ENCODE measurements at regions not wholly inside any gene's neighbourhood (a gene's known extent, or its start where the extent isn't known, plus 50 kb on each side); places are given as distances from the start of the nearest gene placed in this dataset.
A peak's percentile ranks its signal among the peaks of the same experiment; 100 is the strongest.

GRCh38 chr14:28097585-28097984 is 669.0 kb upstream of the FOXG1 start:
- peak; percentile 98 for DNase-seq (ENCODE audit: low spot score)

DNA sequence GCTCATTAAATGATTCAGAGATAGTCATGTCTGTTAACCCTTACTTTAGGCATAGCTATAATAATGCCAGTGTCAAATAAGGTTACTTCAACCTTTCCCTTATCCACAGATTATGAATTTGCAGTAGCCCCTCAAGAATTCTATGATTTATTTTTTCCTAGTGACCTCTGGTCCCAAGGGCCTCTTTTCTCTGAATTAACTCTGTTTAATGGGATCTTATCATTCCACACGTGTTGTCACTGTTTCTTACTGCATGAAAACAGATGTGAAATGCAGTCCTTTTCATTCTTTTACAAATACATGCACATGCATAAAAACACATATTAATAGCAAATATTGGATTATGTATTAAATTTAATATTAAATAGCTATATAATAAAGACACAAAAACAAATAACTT is 667.7 kb upstream of the FOXG1 start:
- DNase-seq (ENCODE audit: low spot score): peak; percentile 93

DNA sequence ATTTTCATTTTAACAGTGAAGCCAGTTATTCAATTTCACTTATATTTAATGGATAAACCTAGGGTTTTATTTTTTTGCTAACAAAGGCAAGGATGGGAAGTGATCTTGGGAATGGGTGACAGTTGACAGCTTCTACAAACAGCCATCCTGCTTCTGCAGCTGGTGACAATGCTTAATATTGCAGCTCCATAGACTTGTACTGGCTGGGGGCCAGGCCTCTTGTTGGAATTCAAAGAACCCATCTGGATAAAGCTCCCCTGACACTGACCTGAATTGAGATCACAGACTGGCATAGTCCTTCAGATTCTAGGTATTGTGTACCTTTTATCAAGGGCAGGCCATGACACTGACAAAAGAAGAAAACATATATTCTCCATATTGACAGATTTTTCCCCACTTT is 664.6 kb upstream of the FOXG1 start:
- DNase-seq (ENCODE audit: low spot score): peak; percentile 57

DNA sequence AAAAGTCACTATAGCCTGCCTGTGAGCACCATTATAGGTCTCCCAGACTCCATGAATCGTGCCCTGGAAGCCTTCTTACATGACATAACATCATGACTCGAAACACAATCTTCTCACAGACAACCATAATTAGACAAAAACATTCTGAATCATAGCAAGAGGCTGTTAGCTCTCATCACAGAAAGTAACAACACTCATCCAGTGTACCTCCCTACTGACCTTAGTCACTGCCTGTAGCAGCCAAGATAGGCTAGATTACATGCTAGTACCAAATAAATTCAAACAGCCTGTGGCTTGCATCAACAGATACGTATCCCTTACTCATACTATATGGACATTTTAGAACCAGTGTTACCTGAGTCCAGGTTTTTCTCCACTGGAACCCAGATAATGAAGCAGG is 663.8 kb upstream of the FOXG1 start:
- DNase-seq (ENCODE audit: low spot score): peak; percentile 25

- DNase-seq (ENCODE audit: low spot score): no peak
Measured at GRCh38 chr14:28113311-28113710, 653.3 kb upstream of the FOXG1 start.

DNA sequence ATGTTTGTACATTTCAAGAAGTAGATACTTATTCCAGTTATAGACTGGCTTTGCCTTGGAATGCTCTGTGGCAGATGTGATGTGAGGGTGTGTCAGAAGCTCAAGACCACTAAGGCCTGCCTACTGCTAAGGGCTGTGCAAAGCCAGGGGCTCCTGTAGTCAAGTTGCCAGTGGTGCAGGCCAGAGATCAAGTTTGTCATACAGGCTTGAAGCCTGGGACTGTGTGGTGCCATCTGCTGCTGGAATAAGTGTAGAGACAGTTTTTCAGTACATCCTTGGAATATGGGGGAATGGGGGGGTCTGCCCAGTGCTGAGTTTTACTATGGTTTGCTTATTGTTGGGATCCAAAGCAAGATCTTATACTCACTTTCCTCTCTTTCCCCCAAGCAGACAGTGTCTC is 649.9 kb upstream of the FOXG1 start:
- no peak for DNase-seq (ENCODE audit: low spot score)

- DNase-seq (ENCODE audit: low spot score): no peak
Measured at GRCh38 chr14:28119849-28120248, 646.7 kb upstream of the FOXG1 start.

GRCh38 chr14:28120391-28120790 is 646.2 kb upstream of the FOXG1 start:
- no peak for DNase-seq (ENCODE audit: low spot score)

DNA sequence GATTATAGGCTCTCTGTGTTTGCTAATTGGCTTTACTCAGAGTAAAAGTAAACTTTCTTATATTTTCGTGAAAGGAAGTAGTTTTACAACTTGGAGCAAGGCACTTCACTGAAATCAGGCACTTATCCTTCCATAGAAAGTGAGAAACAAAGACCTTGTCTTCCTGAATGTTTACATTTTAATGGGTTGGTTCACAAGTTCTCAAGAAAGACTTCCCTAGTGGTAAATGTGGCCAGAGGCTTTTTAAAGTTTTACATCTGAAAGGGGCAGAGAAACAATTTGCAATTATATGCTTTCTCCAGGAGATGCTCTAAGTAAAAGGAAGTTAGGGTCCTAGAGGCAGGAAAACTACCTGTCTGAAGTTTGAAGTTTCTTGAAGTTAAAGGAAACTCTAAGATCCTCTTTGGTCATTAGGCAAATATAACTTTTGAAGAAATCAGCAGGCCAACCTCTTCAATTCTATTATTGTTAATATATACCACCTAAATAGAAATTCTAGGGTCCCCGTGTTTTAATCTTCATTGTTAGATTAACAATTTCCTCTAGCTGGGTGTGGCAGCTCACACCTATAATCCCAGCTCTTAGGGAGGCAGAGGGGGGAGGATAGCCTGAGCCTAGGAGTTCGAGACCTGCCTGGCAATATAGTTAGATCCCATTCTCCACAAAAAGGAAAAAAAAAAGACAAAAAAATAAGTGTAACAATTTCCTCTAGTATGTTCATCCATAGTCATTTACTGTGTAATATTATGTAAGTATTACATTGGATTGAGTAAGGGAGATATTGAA is 644.9 kb upstream of the FOXG1 start:
- DNase-seq (ENCODE audit: low spot score): no peak

GRCh38 chr14:28130610-28131284 is 635.8 kb upstream of the FOXG1 start:
- no peak for DNase-seq (ENCODE audit: low spot score)

DNA sequence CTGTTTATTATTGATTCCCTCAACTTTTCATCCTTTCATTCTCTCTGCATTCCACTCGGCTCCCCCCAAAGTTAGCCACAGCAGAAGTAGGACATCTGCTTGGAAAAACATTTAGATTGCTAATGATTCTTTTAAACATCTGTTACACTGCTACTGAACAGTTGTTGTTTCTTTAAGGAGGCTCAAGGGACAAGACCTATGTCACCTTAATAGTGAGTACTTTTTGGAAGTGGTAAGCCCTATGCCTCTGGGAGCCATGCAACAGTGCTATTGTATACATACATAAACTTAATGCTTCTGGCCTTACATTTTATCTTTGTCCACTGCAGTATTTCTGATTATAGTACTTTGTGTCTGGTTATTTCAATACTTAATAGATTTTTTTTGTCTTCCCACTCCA is 628.2 kb upstream of the FOXG1 start:
- DNase-seq (ENCODE audit: low spot score): no peak

GRCh38 chr14:28141662-28142061 is 624.9 kb upstream of the FOXG1 start:
- DNase-seq (ENCODE audit: low spot score): no peak

DNA sequence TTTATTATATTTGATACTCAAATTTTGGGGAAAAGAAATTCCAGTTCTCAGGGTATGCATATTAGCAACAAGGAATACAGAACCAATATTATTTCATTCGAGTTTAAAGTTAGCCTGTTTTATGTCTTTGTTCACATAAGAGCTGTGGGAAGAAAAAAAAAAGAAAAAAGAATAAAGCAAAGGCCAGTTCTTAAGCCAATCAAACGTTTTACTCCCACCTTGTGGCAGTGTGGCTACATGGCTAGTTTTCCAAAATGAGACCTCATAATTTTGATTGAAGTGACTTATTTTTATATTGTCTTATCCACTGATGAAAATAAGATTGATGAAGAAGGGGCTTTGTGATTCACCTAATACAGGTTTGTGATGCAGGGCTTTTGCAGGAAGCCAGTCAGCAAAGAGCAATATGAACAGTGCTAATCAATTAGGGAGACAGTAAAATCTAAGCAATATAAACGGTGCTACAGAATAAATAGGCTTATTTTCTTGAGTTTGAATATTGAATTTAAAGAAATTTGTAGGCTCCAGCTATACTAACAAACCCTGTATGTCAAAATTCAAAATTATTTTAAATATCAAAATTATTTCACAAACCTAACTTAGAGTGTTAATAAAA is 624.1 kb upstream of the FOXG1 start:
- peak; percentile 49 for DNase-seq (ENCODE audit: low spot score)

GRCh38 chr14:28143316-28143715 is 623.3 kb upstream of the FOXG1 start:
- no peak for DNase-seq (ENCODE audit: low spot score)

DNA sequence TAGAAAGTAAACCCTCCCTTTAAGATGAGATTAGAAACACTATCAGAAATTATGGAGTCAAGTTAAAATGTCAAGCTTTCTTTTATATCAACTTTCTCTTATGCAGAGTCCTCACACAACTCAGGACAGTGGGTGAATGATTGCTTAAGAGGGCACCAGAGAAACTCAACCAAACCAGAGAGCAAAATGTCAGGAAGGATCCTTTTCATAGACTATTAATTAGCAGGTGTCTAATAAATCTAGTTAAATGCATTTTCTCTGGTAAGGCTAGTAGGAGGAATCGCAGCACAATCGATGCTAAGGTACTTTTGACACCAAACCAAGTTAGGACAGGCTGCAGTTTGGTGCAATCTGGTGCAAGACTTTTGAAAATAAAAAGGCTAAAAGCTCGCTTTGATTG is 614.7 kb upstream of the FOXG1 start:
- DNase-seq (ENCODE audit: low spot score): no peak

- no peak for DNase-seq (ENCODE audit: low spot score)
Measured at GRCh38 chr14:28152453-28153044, 614.0 kb upstream of the FOXG1 start.

- no peak for DNase-seq (ENCODE audit: low spot score)
Measured at GRCh38 chr14:28157289-28157869, 609.2 kb upstream of the FOXG1 start.

- DNase-seq (ENCODE audit: low spot score): no peak
Measured at GRCh38 chr14:28157887-28158791, 608.4 kb upstream of the FOXG1 start.

DNA sequence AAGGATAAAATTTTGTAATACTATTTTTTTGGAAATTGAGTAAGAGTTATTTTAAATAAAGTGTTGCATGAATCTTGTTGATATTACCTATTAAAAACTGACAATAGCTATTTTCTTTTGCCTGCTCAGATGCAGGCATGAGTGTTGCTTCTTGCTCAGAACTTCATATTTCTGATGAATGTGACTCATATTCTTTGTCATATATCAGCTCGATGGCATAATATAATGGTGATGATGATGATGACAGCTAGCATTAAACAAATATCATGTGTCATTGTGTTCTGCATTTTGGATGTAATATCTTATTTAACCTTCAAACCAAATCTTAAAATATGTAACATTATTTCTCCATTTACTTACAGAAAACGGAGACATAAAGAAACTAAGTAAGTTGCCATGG is 605.5 kb upstream of the FOXG1 start:
- no peak for DNase-seq (ENCODE audit: low spot score)

- peak; percentile 15 for DNase-seq (ENCODE audit: low spot score)
Measured at GRCh38 chr14:28163233-28163632, 603.4 kb upstream of the FOXG1 start.

DNA sequence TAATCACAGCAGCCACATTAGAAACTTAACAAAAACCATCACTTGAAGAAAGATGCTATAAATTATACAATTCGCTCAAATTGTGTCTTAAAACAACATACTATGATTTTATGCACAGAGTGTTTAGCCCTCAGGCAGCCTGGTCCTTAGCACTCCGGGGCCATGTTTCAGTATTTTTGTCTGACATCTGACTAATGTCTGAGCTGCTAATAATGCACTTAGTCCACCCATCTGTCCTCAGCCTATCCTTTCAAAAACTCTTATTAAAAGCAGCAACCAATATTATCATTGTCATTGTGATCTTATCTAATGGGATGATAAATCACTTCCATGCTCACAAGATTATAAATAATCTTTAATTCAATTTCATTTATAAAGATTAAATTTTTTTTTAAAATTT is 602.7 kb upstream of the FOXG1 start:
- DNase-seq (ENCODE audit: low spot score): no peak
